BE2C (cell line): ENCODE measurements at regions not wholly inside any gene's neighbourhood (a gene's known extent, or its start where the extent isn't known, plus 50 kb on each side); places are given as distances from the start of the nearest gene placed in this dataset.

Experiments
- DNase-seq: peaks from one replicate; pipeline ENCODE4 v3.0.0-alpha.2; 2020
- H3K27me3 ChIP-seq: fragments of 250-450 bp; sonication (Bioruptor Pico); 2 replicates; pipeline ENCODE4 v1.5.1; 2020; ENCODE audit warnings: mild to moderate bottlenecking
- H3K36me3 ChIP-seq: fragments of 250-450 bp; sonication (Bioruptor Pico); 2 replicates; pipeline ENCODE4 v1.5.1; 2020; ENCODE audit warnings: mild to moderate bottlenecking
- H3K4me1 ChIP-seq: fragments of 250-450 bp; sonication (Bioruptor Pico); 2 replicates; pipeline ENCODE4 v1.5.1; 2020
- H3K4me3 ChIP-seq: 2 replicates; pipeline ENCODE4 v1.5.1; 2011; ENCODE audit warnings: low read depth, low read length
- H3K9me3 ChIP-seq: fragments of 250-450 bp; sonication (Bioruptor Pico); 2 replicates; pipeline ENCODE4 v1.5.1; 2020
- CTCF ChIP-seq: IDR thresholded peaks from 2 replicates; pipeline ENCODE4 v1.5.1; 2012; ENCODE audit warnings: mild to moderate bottlenecking, low read depth, low read length

- Histone ChIP-seq H3K4me3 (no peak overlapping the region), H3K36me3 (no peaks in the 10 kb centered on the region), H3K4me1 (no peaks in the 10 kb centered on the region; the same call in 1 of the 2 replicates), H3K9me3 (no peaks in the 10 kb centered on the region), H3K27me3 (no peaks in the 10 kb centered on the region)
- no peak for TF ChIP-seq CTCF
- DNase-seq, result no peak
Observed at GRCh38 chr3:181764544-181764943, 52.8 kb downstream of the SOX2 start.

- H3K9me3 ChIP-seq, result no peaks in the 10 kb centered on the region
- DNase-seq, result no peak
- H3K4me3 ChIP-seq, result no peak overlapping the region
- H3K27me3 ChIP-seq, result no peaks in the 10 kb centered on the region
- H3K4me1 ChIP-seq, result no peaks in the 10 kb centered on the region
- H3K36me3 ChIP-seq, result no peaks in the 10 kb centered on the region
- no peak for TF ChIP-seq CTCF
Observed at GRCh38 chr3:181770296-181770695, 58.6 kb downstream of the SOX2 start.

GRCh38 chr3:181771120-181771519 is 59.4 kb downstream of the SOX2 start:
- no peaks in the 10 kb centered on the region for H3K27me3 ChIP-seq
- H3K4me1 ChIP-seq, result no peaks in the 10 kb centered on the region
- no peak overlapping the region for H3K4me3 ChIP-seq
- H3K9me3 ChIP-seq, result no peaks in the 10 kb centered on the region
- no peaks in the 10 kb centered on the region for H3K36me3 ChIP-seq
- TF ChIP-seq CTCF, result no peak
- no peak for DNase-seq

GRCh38 chr3:181772166-181772565 is 60.4 kb downstream of the SOX2 start:
- no peaks in the 10 kb centered on the region for H3K27me3 ChIP-seq
- no peak for TF ChIP-seq CTCF
- H3K4me1 ChIP-seq, result no peaks in the 10 kb centered on the region
- DNase-seq, result no peak
- no peak overlapping the region for H3K4me3 ChIP-seq
- H3K9me3 ChIP-seq, result no peaks in the 10 kb centered on the region
- H3K36me3 ChIP-seq, result no peaks in the 10 kb centered on the region

- no peaks in the 10 kb centered on the region for H3K27me3 ChIP-seq
- no peak for DNase-seq
Observed at GRCh38 chr3:181773921-181774320, 62.2 kb downstream of the SOX2 start.

More at GRCh38 chr3:181773921-181774320, 62.2 kb downstream of the SOX2 start:
- Histone ChIP-seq H3K4me1 (no peaks in the 10 kb centered on the region), H3K4me3 (no peak overlapping the region), H3K36me3 (no peaks in the 10 kb centered on the region), H3K9me3 (no peaks in the 10 kb centered on the region)
- no peak for TF ChIP-seq CTCF
